Adrenal gland (tissue), 9 donors: ENCODE measurements at regions not wholly inside any gene's neighbourhood (a gene's known extent, or its start where the extent isn't known, plus 50 kb on each side); places are given as distances from the start of the nearest gene placed in this dataset.
"Not testable (repeated sequence)": the region's sequence is repeated elsewhere in the genome, so short reads cannot be mapped to it uniquely, and the experiment has no call there.

Source experiments
- DNase-seq, 7 donors: peaks; one replicate each; pipeline ENCODE4 v3.0.0-alpha.2; 2019 to 2020
- H3K27ac ChIP-seq, 5 donors: fragments of 200-600 bp; sonication (generic) in 4 of 5; 1 replicate in 3 of 5; 2 replicates in 2 of 5; pipeline versions ENCODE4 v1.5.1 to v1.8.0; 2016 to 2020; ENCODE audit warnings: mild to moderate bottlenecking in 1 of 5
- H3K27me3 ChIP-seq: fragments of 200-600 bp; 2 replicates; pipeline ENCODE4 v1.8.0; 2021
- H3K36me3 ChIP-seq, 2 donors: fragments of 200-600 bp; replicated peaks in 1 of 2; 1 replicate in 1 of 2; 2 replicates in 1 of 2; pipeline versions ENCODE4 v1.5.1 to v1.8.0; 2018 to 2022
- H3K4me1 ChIP-seq, 2 donors: fragments of 200-600 bp; replicated peaks in 1 of 2; 1 replicate in 1 of 2; 2 replicates in 1 of 2; pipeline versions ENCODE4 v1.5.1 to v1.8.0; 2018 to 2021
- H3K4me3 ChIP-seq, 4 donors: fragments of 200-600 bp; sonication (generic) in 3 of 4; one replicate each; pipeline ENCODE4 v1.5.1; 2016 to 2018
- H3K9me3 ChIP-seq, 3 donors: fragments of 200-600 bp; sonication (generic) in 1 of 3; replicated peaks in 1 of 3; 1 replicate in 2 of 3; 2 replicates in 1 of 3; pipeline versions ENCODE4 v1.5.1 to v1.8.0; 2016 to 2021
- POLR2A ChIP-seq, 2 donors: fragments of 450-650 bp; IDR thresholded peaks; one replicate each; pipeline ENCODE4 v1.6.1; 2017; ENCODE audit warnings: antibody characterized with exemption in 2 of 2, mild to moderate bottlenecking in 2 of 2, moderate library complexity in 1 of 2
- WGBS, 4 donors: extraction: QIAGEN DNeasy Blood & Tissue Kit in 2 of 4; methylation state at CpG; one replicate each; pipeline versions ENCODE4 v1.1.5 to v1.1.7; 2013 to 2017; 5-methylcytosine and 5-hydroxymethylcytosine counted together
- intact Hi-C, 2 donors: fragments of 100-400 bp; cut with DNase I; formaldehyde crosslinking; loops; one replicate each; pipeline versions ENCODE4 v1.14.1 to v1.15.0; 2022 to 2023
- TF ChIP-seq, protein P1 (sequence below), 6 experiments: fragments of 450-650 bp in 4 of 6; fragments of 200-600 bp in 2 of 6; sonication (generic) in 1 of 6; IDR thresholded peaks; 1 replicate in 5 of 6; 2 replicates in 1 of 6; pipeline versions ENCODE4 v1.5.1 to v1.8.0; 2016 to 2021; ENCODE audit warnings: antibody characterized with exemption in 6 of 6, mild to moderate bottlenecking in 2 of 6, moderate library complexity in 1 of 6
- donor health status: healthy with polysubstance abuse.
- donor health status: Bipolar disorder and iron deficiency.
- donor health status: DM: yes; HTN: yes; CAD: no.
- donor health status: DM: no; HTN: no; CAD: no.
- donor health status: DM: no; HTN: no; CAD: no.

DNA sequence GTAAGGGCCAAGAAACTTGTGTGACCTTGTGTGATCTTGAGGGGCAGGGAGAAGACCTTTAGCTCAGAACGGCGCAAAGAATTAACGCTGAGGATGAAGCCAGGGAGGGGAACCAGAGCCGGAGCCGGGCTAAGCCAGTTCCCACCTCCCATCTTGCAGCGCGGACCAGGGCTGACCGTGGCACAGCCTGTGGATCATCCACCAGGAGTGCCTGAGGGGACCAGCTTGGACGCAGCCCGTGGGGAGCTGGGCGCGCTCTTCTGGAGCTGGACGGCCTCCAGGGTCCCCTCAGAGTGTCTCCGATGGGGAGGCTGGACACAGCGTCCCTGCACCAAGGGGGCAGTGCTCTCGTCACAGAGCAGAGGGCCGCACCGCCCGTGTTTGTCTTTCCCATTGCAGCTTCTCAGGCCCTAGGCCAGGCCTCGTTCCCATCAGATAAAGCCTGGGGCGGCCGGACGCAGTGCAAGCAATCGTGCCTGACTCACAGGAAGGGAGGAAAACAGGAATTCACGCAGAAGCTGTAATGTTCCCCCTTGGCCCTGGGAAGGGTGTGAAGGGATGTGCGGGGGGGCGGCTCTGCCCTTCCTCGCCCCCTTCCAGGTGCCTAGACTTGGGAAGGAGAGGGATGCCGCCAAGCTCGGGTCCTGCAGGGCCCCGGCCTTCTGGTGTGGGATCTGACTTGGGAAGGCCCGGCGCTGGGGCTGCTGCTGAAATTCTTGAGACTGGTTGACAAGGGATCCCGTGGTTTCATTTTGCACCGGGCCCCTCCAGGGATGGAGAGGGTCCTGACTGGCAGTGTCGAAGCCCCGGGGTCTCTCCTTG is 144.9 kb downstream of the NPIPB11 start:
- Histone ChIP-seq H3K27ac (peak overlapping the region; percentile 27 to 90 (median 60)), H3K4me1 (peaks cover 26 to 32% of the 10 kb centered on the region in 2 donors)
- TF ChIP-seq POLR2A (IDR thresholded peaks at IDR 0.05): peak in 1 of 2 donors; percentile 26
- DNase-seq: peak in 4 of 7 donors; percentile 43 to 71 (median 56)
- H3K9me3 ChIP-seq, intact Hi-C loops, H3K4me3 ChIP-seq, H3K27me3 ChIP-seq, H3K36me3 ChIP-seq: not testable (repeated sequence)
- 23 to 40% (median 31%) methylated on average over 8 to 32 of the region's 37 CpGs for WGBS, 4 donors

DNA sequence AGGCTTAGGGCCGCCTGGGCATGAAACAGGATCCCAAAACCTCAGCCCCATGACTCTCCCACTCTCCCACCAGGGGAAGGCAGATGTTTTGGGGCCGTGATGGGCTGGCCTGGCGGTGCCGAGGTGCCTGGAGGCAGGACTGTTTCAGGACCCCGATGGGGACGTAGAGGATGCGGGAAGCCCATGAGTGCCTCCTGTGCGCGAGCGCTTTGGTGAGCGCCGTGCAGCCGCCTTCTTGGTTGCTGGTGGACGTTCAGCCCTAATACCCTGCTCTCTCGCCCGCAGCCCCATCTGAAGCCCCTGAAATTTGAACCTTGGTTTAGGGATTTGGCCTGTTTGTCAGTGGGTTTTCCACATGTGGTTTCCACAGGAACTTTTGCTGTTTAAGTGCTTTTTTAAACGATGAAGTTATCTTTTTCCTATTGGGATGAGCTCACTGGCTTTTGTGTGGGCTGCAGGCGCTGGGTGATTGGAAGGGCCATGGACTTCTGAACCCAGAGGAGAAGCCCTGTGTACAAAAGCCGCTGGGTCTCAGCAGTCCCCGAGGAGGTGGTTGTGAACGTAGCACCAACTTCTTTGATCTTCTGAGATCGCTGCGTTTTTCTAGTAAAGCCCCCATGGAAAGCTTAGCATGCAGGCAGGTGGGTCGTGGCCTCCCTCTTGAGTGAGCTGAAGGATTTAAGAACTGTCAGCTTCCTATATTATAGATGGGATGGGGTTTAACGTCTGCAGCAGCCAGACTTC is 145.7 kb downstream of the NPIPB11 start:
- H3K9me3 ChIP-seq, H3K36me3 ChIP-seq, H3K4me3 ChIP-seq, H3K27me3 ChIP-seq, intact Hi-C loops, DNase-seq: not testable (repeated sequence)
- Histone ChIP-seq H3K4me1 (peaks cover 26 to 32% of the 10 kb centered on the region in 2 donors), H3K27ac (peak overlapping the region; percentile 13 to 90 (median 72))
- WGBS, 4 donors: 70 to 90% (median 83%) methylated on average over 13 to 24 of the region's 25 CpGs

DNA sequence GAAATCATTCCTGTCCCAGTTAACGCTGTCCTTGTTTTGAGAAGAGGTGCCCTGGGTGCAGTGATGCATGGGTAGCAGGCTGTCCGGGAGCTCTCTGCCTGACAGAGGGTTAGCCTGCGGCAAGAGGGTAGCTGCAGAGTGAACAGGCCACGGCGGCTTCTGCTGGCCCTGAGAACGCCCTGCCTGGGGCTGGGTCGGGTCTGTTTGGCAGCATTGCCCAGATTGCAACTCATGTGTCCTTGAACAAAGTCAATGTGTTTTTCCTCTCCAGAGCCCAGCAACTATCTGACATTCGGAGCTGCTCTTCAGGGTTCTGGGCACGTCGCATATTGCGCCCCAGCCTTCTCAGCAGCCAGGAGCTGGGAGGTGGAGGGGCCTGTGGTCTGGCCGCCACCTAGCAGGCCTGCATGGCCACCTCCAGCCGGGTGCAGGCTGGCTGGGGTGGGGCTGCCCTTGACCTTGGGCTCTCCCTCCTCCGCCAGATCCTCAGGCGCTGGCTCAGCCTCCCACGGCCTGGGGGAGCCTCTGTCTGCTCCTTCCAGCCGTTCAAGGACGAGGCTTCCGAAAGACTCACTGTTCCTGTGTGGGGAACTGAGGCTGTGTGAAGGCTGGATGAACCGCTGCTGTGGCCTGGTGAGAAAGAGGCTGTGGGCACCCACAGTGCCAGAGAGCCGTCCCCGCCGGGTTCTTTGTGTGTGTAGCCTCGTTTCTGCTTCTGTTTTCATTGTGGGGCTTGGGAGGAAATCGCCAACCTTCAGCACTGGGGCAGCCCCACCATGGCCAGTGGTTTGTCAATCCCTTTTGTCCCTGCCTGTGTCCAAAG is 146.7 kb downstream of the NPIPB11 start:
- peak overlapping the region; percentile 60 to 87 (median 82) for H3K27ac ChIP-seq
- H3K9me3 ChIP-seq, H3K36me3 ChIP-seq, H3K27me3 ChIP-seq, H3K4me3 ChIP-seq: not testable (repeated sequence)
- intact Hi-C loops: loop anchor here in 1 of 2 donors (10.0 kb wide), 1 partner anchor 145 kb away; no protein-coding TSS in a partner anchor
- peak in 5 of 7 donors; percentile 35 to 66 (median 54) for DNase-seq
- H3K4me1 ChIP-seq: peaks cover 23 to 28% of the 10 kb centered on the region in 2 donors
- peak in 1 of 2 donors; percentile 29 for TF ChIP-seq POLR2A (IDR thresholded peaks at IDR 0.05)
- WGBS, 4 donors: 47 to 60% (median 54%) methylated on average over 9 to 24 of the region's 25 CpGs

DNA sequence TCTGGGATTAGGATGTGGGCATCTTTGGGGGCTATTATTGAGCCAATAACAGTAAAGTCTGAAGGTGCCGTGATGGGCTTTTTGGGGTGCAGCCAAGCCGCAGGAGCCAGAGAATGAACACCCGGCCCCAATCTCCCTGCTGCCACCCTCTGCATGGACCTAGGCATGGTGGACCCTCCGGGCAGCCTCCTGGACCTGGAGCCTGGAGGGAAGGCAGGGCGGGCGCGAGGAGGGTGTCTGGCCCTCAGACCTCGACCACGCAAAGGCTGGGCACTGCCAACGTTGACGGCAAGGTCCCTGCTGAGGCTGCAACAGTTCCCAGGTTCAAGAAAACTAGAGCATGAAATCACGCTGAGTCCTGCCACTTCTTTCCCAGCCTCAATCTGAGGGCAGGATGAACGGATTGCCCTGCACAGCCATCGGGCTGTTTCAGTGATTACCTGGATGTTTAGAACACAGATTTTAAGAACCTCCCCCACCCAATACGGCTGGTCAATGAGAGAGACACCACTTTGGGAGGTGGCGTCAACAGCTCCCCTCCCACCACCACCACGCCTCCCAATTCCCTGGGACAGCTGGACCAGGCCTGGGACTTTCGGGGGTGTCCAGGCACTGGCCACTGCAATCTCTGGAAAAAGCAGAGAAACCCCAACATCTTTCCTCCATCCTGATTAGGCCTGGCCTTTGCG is 147.4 kb downstream of the NPIPB11 start:
- intact Hi-C loops: loop anchor here in 1 of 2 donors (10.0 kb wide), 1 partner anchor 144 kb away; no protein-coding TSS in a partner anchor
- Histone ChIP-seq H3K27ac (peak overlapping the region; percentile 60 to 87 (median 82)), H3K4me1 (peaks cover 16 to 21% of the 10 kb centered on the region in 2 donors)
- not testable (repeated sequence) for H3K9me3 ChIP-seq, H3K27me3 ChIP-seq, DNase-seq, H3K36me3 ChIP-seq, H3K4me3 ChIP-seq
- WGBS, 4 donors: 80 to 91% (median 87%) methylated on average over 6 to 19 of the region's 19 CpGs

DNA sequence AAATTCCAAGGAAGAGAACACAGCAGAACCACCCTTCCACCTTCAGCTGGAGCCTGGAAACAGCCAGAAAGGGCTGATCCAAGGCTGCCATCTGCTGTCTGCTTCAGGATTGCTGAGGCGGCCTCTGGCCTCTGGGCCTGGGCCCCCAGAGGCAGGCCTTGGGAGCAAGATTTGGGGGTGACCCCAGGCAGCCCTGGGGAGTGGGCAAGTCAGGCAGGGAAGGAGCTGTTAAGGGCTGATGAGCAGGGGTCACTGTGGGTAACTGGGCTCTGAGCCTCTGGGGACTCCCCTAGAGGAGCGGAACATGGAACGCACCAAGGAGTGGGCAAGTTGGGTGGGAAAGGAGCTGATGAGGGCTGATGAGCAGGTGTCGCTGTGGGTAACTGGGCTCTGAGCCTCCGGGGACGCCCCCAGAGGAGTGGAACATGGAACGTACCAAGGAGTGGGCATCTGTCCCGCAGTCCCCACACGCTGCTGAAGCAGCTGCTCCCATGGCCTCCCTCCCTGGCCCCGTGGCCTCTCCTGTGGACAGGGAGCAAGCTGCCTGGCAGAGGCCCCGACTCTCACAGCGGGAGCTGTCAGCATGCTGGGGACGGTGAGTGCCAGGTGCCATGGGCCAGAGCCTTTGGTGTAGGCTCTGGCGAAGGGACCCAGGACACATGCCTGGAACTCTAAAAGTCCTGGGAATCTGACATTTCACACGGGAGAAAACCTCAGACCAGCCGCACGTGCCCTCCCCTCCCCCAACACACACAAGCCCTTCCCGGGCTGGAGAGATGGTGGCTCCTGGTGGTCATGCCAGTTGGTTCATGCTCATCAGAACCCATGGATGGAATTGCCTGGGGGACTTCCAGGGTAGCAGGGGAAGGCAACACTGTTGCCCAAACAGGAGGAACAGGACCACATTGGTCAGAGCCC is 148.8 kb downstream of the NPIPB11 start:
- not testable (repeated sequence) for DNase-seq, H3K27ac ChIP-seq, H3K36me3 ChIP-seq, H3K9me3 ChIP-seq, H3K4me3 ChIP-seq, H3K27me3 ChIP-seq
- H3K4me1 ChIP-seq: peaks cover 15 to 20% of the 10 kb centered on the region in 2 donors
- 75 to 90% (median 84%) methylated on average over 12 to 17 of the region's 18 CpGs for WGBS, 4 donors
- TF ChIP-seq, protein P1, sequence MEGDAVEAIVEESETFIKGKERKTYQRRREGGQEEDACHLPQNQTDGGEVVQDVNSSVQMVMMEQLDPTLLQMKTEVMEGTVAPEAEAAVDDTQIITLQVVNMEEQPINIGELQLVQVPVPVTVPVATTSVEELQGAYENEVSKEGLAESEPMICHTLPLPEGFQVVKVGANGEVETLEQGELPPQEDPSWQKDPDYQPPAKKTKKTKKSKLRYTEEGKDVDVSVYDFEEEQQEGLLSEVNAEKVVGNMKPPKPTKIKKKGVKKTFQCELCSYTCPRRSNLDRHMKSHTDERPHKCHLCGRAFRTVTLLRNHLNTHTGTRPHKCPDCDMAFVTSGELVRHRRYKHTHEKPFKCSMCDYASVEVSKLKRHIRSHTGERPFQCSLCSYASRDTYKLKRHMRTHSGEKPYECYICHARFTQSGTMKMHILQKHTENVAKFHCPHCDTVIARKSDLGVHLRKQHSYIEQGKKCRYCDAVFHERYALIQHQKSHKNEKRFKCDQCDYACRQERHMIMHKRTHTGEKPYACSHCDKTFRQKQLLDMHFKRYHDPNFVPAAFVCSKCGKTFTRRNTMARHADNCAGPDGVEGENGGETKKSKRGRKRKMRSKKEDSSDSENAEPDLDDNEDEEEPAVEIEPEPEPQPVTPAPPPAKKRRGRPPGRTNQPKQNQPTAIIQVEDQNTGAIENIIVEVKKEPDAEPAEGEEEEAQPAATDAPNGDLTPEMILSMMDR (IDR thresholded peaks at IDR 0.05): peak in 4 of 6 experiments; percentile 7 to 52 (median 34)
- intact Hi-C loops: loop anchor here in 1 of 2 donors (10.0 kb wide), 1 partner anchor 143 kb away; no protein-coding TSS in a partner anchor
